ENCODE measurements at regions not wholly inside any gene's neighbourhood (a gene's known extent, or its start where the extent isn't known, plus 50 kb on each side); places are given as distances from the start of the nearest gene placed in this dataset.

DNA sequence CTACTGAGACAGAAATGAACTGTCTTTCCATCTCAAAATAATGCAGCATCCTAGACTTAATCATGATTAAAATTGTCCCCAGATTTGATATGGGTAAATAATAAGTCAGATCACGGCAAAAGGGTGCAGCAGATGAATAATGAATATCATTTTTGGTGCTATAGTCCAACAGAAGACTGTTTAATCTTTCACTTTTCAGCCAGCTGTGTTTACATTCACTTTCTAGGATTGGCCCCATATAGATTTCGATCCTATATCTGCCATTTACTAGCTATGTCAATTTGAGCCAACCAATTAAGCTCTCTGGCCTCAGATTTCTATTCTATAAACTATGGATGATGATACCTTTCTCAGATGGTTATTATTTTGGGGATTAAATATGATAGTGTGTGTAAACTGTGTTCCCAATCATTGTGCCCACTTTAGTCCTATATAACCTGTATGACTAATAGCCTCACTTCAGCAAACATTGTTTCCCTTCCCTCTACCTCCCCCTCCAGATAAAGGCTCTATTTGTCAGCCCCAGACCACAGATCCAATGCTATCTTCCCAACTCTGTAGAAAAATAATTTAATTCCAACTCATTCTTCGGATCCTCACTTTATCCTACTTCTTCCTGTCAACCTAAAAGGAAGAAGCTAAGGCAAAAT is 53.6 kb upstream of the NT5E start:
- DNase-seq (ENCODE audit: low read depth): no peak
- TF ChIP-seq, protein P1, sequence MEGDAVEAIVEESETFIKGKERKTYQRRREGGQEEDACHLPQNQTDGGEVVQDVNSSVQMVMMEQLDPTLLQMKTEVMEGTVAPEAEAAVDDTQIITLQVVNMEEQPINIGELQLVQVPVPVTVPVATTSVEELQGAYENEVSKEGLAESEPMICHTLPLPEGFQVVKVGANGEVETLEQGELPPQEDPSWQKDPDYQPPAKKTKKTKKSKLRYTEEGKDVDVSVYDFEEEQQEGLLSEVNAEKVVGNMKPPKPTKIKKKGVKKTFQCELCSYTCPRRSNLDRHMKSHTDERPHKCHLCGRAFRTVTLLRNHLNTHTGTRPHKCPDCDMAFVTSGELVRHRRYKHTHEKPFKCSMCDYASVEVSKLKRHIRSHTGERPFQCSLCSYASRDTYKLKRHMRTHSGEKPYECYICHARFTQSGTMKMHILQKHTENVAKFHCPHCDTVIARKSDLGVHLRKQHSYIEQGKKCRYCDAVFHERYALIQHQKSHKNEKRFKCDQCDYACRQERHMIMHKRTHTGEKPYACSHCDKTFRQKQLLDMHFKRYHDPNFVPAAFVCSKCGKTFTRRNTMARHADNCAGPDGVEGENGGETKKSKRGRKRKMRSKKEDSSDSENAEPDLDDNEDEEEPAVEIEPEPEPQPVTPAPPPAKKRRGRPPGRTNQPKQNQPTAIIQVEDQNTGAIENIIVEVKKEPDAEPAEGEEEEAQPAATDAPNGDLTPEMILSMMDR (conservative IDR thresholded peaks at IDR 0.05; ENCODE audit: low read length): no peak
- no peak overlapping the region for H3K4me3 ChIP-seq (ENCODE audit: low read length)

DNA sequence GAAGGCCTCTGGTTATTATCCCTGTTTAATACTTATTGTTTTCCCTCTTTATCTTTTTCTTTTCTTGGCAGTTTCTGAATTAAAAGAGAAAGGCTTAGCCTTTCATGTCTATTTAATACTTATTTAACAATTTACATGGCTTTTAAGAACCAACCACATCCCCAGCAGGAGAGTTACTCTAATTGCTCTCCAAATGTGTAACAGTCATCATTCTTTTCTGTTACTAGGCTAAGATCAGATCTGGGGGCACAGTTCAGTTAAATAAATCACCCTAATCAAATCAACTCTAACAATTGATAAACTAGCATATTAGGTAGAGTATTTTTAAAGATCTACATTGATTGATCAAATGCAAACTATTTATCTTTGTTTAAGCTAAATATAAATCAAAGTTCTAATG is 54.1 kb upstream of the NT5E start:
- no peak overlapping the region for H3K4me3 ChIP-seq (ENCODE audit: low read length)
- TF ChIP-seq, protein P1 (conservative IDR thresholded peaks at IDR 0.05; ENCODE audit: low read length): no peak
- no peak for DNase-seq (ENCODE audit: low read depth)

- peak; percentile 47 for DNase-seq (ENCODE audit: low read depth)
- H3K4me3 ChIP-seq (ENCODE audit: low read length): no peak overlapping the region
- TF ChIP-seq, protein P1 (conservative IDR thresholded peaks at IDR 0.05; ENCODE audit: low read length): no peak
These were observed 54.9 kb upstream of the NT5E start for GRCh38 chr6:85394853-85395538.

- DNase-seq (ENCODE audit: low read depth): no peak
- no peak overlapping the region for H3K4me3 ChIP-seq (ENCODE audit: low read length)
- TF ChIP-seq, protein P1 (conservative IDR thresholded peaks at IDR 0.05; ENCODE audit: low read length): no peak
These were observed 55.7 kb upstream of the NT5E start for GRCh38 chr6:85394199-85394598.

GRCh38 chr6:85392379-85392778 is 57.5 kb upstream of the NT5E start:
- DNase-seq (ENCODE audit: low read depth): no peak
- H3K4me3 ChIP-seq (ENCODE audit: low read length): no peak overlapping the region
- TF ChIP-seq, protein P1 (conservative IDR thresholded peaks at IDR 0.05; ENCODE audit: low read length): no peak

DNA sequence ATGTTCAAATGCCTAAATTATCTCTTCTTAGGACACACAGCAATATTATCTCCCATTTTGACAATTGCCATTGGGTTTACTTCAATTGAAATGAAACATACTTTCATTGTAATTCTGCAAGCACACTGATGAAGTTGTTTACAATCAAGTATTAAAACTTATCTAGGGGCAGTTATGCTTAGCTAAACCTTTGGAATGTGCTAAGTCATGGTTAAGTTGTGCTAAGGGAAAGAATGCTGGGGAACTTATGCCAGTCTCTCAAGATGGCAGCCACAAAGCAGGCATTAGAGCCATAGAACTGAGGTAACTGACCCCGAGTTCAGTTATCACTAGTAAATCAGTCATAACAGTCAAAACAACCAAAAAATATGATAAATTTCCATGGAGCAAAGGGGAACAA is 59.1 kb upstream of the NT5E start:
- TF ChIP-seq, protein P1 (conservative IDR thresholded peaks at IDR 0.05; ENCODE audit: low read length): no peak
- H3K4me3 ChIP-seq (ENCODE audit: low read length): no peak overlapping the region
- DNase-seq (ENCODE audit: low read depth): peak; percentile 60

- H3K4me3 ChIP-seq (ENCODE audit: low read length): no peak overlapping the region
- TF ChIP-seq, protein P1 (conservative IDR thresholded peaks at IDR 0.05; ENCODE audit: low read length): no peak
- peak; percentile 33 for DNase-seq (ENCODE audit: low read depth)
These were observed 59.7 kb upstream of the NT5E start for GRCh38 chr6:85390105-85390728.
